Tibial artery (tissue), 4 donors: ENCODE measurements at regions not wholly inside any gene's neighbourhood (a gene's known extent, or its start where the extent isn't known, plus 50 kb on each side); places are given as distances from the start of the nearest gene placed in this dataset.
A peak's percentile ranks its signal among the peaks of the same experiment; 100 is the strongest.

ENCODE experiments used
- DNase-seq, 2 donors: peaks; one replicate each; pipeline ENCODE4 v3.0.0-alpha.2; 2019
- H3K27ac ChIP-seq, 2 donors: fragments of 200-600 bp; sonication (generic) in 1 of 2; 1 replicate in 1 of 2; 2 replicates in 1 of 2; pipeline ENCODE4 v1.5.1; 2018 to 2019; ENCODE audit warnings: mild to moderate bottlenecking in 1 of 2
- H3K27me3 ChIP-seq, 2 donors: fragments of 200-600 bp; sonication (generic) in 1 of 2; one replicate each; pipeline versions ENCODE4 v1.5.1 to v1.6.0; 2016 to 2019
- H3K36me3 ChIP-seq, 3 donors: fragments of 200-600 bp; sonication (generic) in 2 of 3; one replicate each; pipeline ENCODE4 v1.5.1; 2016 to 2019; ENCODE audit warnings: mild to moderate bottlenecking in 2 of 3
- H3K4me1 ChIP-seq, 4 donors: fragments of 200-600 bp; sonication (generic) in 2 of 4; 1 replicate in 3 of 4; 2 replicates in 1 of 4; pipeline ENCODE4 v1.5.1; 2016 to 2019
- H3K4me3 ChIP-seq, 2 donors: fragments of 200-600 bp; sonication (generic) in 1 of 2; 1 replicate in 1 of 2; 2 replicates in 1 of 2; pipeline ENCODE4 v1.5.1; 2018 to 2019; ENCODE audit warnings: mild to moderate bottlenecking in 2 of 2
- H3K9me3 ChIP-seq, 3 donors: fragments of 200-600 bp; sonication (generic) in 1 of 3; one replicate each; pipeline ENCODE4 v1.5.1; 2016 to 2019
- intact Hi-C: fragments of 100-400 bp; cut with DNase I; formaldehyde crosslinking; loops from one replicate; pipeline ENCODE4 v1.15.0; 2023; ENCODE audit warnings: low total_unique reads
- TF ChIP-seq, protein P1 (sequence below), 2 experiments: fragments of 200-600 bp in 1 of 2; fragments of 450-650 bp in 1 of 2; IDR thresholded peaks; one replicate each; pipeline ENCODE4 v1.5.1; 2017 to 2019; ENCODE audit warnings: antibody characterized with exemption in 2 of 2, mild to moderate bottlenecking in 1 of 2, moderate library complexity in 1 of 2

DNA sequence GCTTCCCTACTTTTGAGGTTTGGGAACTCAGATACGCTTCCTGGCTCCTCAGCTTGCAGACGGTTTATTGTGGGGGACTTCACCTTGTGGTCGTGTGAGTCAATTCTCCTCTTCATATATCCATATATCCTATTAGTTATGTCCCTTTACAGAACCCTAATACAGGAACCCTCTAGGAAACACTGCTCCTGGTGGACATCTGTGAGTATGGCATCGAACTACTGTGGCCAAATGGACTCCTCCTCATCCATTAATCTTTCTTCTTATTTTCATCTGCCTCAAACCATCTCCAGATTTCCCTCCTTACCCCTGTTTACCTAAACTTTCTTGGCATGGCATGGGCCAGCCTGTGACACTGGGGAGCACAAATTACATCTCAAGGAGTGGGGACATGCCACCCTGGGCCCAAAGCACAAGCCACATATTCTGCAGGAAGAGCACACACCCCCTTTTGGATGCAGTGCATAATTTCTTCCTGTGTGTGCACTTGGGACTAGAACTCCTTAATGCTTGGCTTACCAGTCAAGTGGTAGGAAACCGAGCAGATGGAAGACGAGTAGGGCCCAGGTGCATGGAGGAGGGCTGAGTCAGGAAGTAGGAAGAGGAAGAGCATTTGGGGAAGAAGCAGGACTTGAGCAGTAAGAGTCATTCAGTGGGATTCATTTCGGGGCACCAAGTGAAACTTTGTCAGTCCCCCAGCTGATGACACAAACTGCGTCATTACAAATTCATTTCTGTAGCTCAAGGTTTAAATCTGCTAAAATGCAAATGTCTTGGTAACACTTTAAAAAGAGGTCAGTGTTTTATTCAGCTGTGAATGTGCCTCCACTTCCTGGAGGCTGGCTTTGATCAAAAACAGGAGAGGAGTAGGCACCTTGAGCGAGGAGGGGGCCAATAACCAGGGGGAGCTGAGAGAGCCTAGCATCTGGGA is 80.8 kb upstream of the PLXNA4 start:
- H3K4me1 ChIP-seq: peaks cover 0 to 4% (median 2%) of the 10 kb centered on the region in 4 donors
- DNase-seq: no peak
- H3K4me3 ChIP-seq: no peak overlapping the region
- no peaks in the 10 kb centered on the region for H3K9me3 ChIP-seq
- H3K27me3 ChIP-seq: no peaks in the 10 kb centered on the region
- TF ChIP-seq, protein P1, sequence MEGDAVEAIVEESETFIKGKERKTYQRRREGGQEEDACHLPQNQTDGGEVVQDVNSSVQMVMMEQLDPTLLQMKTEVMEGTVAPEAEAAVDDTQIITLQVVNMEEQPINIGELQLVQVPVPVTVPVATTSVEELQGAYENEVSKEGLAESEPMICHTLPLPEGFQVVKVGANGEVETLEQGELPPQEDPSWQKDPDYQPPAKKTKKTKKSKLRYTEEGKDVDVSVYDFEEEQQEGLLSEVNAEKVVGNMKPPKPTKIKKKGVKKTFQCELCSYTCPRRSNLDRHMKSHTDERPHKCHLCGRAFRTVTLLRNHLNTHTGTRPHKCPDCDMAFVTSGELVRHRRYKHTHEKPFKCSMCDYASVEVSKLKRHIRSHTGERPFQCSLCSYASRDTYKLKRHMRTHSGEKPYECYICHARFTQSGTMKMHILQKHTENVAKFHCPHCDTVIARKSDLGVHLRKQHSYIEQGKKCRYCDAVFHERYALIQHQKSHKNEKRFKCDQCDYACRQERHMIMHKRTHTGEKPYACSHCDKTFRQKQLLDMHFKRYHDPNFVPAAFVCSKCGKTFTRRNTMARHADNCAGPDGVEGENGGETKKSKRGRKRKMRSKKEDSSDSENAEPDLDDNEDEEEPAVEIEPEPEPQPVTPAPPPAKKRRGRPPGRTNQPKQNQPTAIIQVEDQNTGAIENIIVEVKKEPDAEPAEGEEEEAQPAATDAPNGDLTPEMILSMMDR (IDR thresholded peaks at IDR 0.05): peak in 1 of 2 experiments; percentile 28
- H3K27ac ChIP-seq: no peak overlapping the region
- intact Hi-C loops: no loop called here
- H3K36me3 ChIP-seq: no peaks in the 10 kb centered on the region

DNA sequence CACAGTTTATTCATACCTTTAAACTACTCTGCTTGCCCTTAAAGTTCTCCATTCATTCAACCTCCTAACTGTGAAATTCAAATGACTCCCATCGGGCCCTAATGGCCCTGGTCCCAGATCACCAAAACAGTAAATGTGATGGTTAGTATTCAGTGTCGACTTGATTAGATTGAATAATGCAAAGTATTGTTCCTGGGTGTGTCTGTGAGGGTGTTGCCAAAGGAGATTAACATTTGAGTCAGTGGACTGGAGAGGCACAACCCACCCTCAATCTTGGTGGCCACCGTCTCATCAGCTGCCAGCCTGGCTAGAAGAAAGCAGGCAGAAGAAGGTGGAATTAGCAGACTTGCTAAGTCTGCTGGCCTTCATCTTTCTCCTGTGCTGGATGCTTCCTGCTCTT is 80.1 kb upstream of the PLXNA4 start:
- H3K27me3 ChIP-seq: no peaks in the 10 kb centered on the region
- intact Hi-C loops: no loop called here
- no peaks in the 10 kb centered on the region for H3K36me3 ChIP-seq
- H3K27ac ChIP-seq: no peak overlapping the region
- H3K4me1 ChIP-seq: peaks cover 0 to 4% (median 2%) of the 10 kb centered on the region in 4 donors
- TF ChIP-seq, protein P1 (IDR thresholded peaks at IDR 0.05): no peak
- no peak overlapping the region for H3K4me3 ChIP-seq
- H3K9me3 ChIP-seq: no peaks in the 10 kb centered on the region
- no peak for DNase-seq

DNA sequence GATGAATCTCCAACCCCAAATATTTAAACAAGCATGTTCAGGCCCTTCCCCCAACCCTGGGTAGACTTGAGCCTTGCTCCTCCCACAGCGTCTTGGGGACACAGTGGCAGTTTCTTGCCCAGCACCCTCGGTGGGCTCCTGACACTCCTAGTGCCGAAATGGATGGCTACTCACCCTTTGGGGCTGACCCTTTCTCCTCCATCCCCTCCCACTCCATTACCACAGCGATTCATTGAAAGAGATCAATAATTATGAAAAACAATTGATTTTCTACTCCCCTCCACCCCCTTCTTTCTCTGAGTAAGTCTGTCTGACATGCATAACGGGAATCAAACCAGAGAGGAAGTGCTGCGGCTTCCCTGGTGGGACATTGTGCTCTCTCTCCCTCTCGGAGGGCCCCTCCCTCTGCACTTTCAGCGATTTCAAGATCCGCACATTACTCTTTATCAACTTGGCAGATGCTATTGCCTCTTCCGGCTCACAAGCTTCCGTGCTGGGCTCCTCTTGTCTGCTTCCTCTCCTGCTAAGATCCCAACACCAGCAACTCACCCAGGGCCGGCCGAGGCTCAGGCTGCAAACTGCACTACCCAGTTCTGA is 79.0 kb upstream of the PLXNA4 start:
- Histone ChIP-seq H3K4me3 (peak overlapping the region in 1 of 2 donors; percentile 7), H3K27me3 (no peaks in the 10 kb centered on the region), H3K9me3 (no peaks in the 10 kb centered on the region), H3K36me3 (no peaks in the 10 kb centered on the region), H3K4me1 (peaks cover 0 to 4% (median 2%) of the 10 kb centered on the region in 4 donors), H3K27ac (no peak overlapping the region)
- intact Hi-C loops: no loop called here
- DNase-seq: peak; percentile 57 to 76
- TF ChIP-seq, protein P1 (IDR thresholded peaks at IDR 0.05): no peak

DNA sequence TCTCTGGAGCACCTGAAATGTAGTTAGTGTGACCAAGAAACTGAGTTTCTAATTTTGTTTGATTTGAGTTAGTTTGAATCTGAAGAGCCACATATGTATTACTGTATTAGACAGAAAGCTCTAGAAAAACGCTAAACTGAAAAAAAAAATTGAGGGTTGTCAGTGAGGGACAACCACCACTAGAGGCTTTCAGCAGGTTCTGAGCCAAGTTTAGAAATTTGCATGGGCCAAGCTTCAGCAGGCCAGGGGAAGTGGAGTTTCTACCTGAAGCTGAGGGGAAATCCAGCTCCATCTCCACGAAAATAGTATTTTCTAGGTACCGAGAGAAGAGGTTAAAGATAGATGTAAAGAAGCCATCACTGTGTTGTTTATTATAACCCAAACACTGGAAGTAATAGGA is 77.9 kb upstream of the PLXNA4 start:
- no peak overlapping the region for H3K27ac ChIP-seq
- H3K4me3 ChIP-seq: no peak overlapping the region
- no peaks in the 10 kb centered on the region for H3K9me3 ChIP-seq
- H3K36me3 ChIP-seq: no peaks in the 10 kb centered on the region
- H3K27me3 ChIP-seq: no peaks in the 10 kb centered on the region
- intact Hi-C loops: no loop called here
- TF ChIP-seq, protein P1 (IDR thresholded peaks at IDR 0.05): no peak
- H3K4me1 ChIP-seq: peaks cover 0 to 4% (median 2%) of the 10 kb centered on the region in 4 donors
- no peak for DNase-seq

DNA sequence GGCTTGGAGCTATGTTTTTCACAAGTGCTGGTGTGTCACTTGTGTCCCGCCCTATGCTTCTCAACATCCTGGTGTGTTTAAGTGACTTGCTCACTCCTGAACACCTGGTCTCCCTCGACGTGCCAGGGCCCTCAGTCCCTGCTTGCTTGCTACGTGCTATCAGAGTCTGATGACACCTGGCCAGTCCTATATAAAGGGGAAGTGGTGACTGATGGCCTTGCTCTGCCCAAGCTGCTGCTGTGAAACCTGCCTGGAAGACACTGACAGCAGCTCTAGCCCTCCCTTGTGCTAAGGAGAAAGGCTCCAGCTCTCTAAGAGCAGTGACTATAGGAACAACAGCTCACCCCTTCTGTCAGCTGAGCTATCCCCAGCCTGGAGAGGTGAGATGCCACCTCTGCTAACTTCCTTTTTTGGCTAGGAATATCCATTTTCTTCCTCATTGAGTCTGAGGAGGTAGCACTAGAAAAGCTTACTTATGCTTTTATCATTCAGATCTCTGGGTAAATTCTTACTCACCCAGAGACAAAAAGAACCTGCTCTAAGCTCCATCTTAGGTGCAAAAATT is 77.2 kb upstream of the PLXNA4 start:
- intact Hi-C loops: no loop called here
- no peak for DNase-seq
- Histone ChIP-seq H3K4me1 (peaks cover 0 to 4% (median 2%) of the 10 kb centered on the region in 4 donors), H3K27ac (no peak overlapping the region), H3K36me3 (no peaks in the 10 kb centered on the region), H3K27me3 (no peaks in the 10 kb centered on the region), H3K4me3 (no peak overlapping the region), H3K9me3 (no peaks in the 10 kb centered on the region)
- TF ChIP-seq, protein P1 (IDR thresholded peaks at IDR 0.05): no peak
